ENCODE measurements at regions not wholly inside any gene's neighbourhood (a gene's known extent, or its start where the extent isn't known, plus 50 kb on each side); places are given as distances from the start of the nearest gene placed in this dataset.

DNA sequence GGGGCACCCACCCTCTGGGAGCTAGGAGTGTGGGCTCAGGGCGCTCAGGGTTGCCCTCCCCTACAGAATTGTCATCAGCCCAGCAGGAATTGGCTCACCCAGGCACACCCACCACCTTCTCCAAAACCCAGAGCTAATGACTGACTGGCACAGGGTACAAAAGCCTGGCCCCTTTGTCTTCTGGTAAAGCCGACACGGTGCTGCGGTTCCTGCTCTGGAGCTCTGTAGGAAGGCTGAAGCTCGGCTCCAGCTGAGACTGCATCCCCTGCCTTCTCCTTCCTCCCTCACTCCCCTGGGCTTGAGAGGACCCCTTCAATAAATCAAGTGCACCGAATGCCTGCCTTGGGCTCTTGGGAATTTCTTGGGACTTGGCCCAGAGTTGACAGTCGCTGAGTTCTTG, 117.9 kb upstream of the EEPD1 start:
- Histone ChIP-seq H3K27me3 (replicated peaks) (peaks cover 4% of the 10 kb centered on the region), H3K27ac (no peak overlapping the region), H3K36me3 (replicated peaks) (no peaks in the 10 kb centered on the region), H3K4me3 (ENCODE audit: low read depth, low read length) (no peak overlapping the region)
- in situ Hi-C loops (cut with HindIII; ENCODE audit: low pct_ligation_motif_present, low sequenced_read_pairs) = no loop called here
- no peak for DNase-seq
- TF ChIP-seq, protein P1, sequence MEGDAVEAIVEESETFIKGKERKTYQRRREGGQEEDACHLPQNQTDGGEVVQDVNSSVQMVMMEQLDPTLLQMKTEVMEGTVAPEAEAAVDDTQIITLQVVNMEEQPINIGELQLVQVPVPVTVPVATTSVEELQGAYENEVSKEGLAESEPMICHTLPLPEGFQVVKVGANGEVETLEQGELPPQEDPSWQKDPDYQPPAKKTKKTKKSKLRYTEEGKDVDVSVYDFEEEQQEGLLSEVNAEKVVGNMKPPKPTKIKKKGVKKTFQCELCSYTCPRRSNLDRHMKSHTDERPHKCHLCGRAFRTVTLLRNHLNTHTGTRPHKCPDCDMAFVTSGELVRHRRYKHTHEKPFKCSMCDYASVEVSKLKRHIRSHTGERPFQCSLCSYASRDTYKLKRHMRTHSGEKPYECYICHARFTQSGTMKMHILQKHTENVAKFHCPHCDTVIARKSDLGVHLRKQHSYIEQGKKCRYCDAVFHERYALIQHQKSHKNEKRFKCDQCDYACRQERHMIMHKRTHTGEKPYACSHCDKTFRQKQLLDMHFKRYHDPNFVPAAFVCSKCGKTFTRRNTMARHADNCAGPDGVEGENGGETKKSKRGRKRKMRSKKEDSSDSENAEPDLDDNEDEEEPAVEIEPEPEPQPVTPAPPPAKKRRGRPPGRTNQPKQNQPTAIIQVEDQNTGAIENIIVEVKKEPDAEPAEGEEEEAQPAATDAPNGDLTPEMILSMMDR (IDR thresholded peaks at IDR 0.05; ENCODE audit: low read depth, low read length, missing control alignments) = no peak

- H3K36me3 ChIP-seq (replicated peaks) = no peaks in the 10 kb centered on the region
- in situ Hi-C loops (cut with HindIII; ENCODE audit: low pct_ligation_motif_present, low sequenced_read_pairs) = no loop called here
- no peak for DNase-seq
- H3K4me3 ChIP-seq (ENCODE audit: low read depth, low read length) = no peak overlapping the region
- H3K27me3 ChIP-seq (replicated peaks) = peaks cover 4% of the 10 kb centered on the region
- peak overlapping the region; percentile 37 for H3K27ac ChIP-seq
- TF ChIP-seq, protein P1 (IDR thresholded peaks at IDR 0.05; ENCODE audit: low read depth, low read length, missing control alignments) = no peak
These were observed 116.5 kb upstream of the EEPD1 start for GRCh38 chr7:36036590-36036989.

DNA sequence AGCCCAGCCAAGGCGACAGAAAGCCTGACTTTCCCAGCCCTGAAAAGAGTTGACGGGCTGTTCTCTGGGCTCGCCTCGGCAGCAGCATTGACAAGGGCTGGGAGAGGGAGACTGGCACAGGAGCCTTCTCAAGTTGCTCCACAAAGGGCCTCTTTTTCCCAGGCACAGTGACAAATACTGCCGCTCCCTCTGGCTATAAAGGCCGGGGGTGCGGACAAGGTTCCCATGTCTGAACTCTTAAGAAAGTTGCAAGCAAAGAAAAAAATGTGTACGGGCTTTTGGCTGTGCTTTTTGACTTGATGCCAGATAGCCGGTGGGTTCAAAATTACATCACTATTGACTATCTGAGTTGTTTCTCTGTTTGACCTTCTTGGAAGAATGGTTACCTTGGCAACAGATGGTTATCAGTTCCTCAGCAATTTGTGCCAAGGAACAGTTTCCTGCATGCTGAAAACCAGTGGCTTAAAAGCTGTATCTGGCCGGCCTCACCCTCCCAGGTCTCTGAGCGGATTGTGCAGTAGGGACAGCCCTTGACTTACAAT, 115.9 kb upstream of the EEPD1 start:
- TF ChIP-seq, protein P1 (IDR thresholded peaks at IDR 0.05; ENCODE audit: low read depth, low read length, missing control alignments) = no peak
- in situ Hi-C loops (cut with HindIII; ENCODE audit: low pct_ligation_motif_present, low sequenced_read_pairs) = no loop called here
- H3K4me3 ChIP-seq (ENCODE audit: low read depth, low read length) = no peak overlapping the region
- peaks cover 4% of the 10 kb centered on the region for H3K27me3 ChIP-seq (replicated peaks)
- peak overlapping the region; percentile 37 for H3K27ac ChIP-seq
- peak; percentile 91 for DNase-seq
- H3K36me3 ChIP-seq (replicated peaks) = no peaks in the 10 kb centered on the region

DNA sequence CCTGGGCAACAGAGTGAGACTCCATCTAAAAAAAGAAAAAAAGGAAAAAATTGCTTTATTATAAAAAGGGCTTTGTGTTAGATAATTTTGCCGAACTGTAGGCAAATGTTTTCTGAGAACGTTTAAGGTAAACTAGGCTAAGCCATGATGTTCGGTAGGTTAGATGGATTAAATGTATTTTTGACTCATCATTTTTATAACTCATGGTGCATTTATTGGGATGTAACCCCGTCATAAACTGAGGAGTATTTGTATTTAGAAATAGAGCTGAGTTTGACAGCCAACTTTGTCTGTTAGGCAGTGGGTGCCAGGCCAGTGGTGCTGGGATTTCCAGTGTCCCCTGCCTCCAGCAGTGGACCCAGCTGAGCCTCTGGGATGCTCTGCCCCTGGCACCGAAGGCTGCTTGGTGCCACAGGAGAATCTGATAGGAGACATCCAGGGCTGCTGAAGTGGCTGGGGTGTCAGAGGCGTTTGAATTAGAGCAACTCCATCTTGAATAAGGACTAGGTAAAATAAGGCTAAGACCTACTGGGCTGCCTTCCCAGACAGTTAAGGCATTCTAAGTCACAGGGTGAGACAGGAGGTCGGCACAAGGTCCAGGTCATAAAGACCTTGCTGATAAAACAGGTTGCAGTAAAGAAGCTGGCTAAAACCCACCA, 114.9 kb upstream of the EEPD1 start:
- TF ChIP-seq, protein P1 (IDR thresholded peaks at IDR 0.05; ENCODE audit: low read depth, low read length, missing control alignments) = no peak
- Histone ChIP-seq H3K27ac (no peak overlapping the region), H3K27me3 (replicated peaks) (peaks cover 4% of the 10 kb centered on the region), H3K36me3 (replicated peaks) (no peaks in the 10 kb centered on the region), H3K4me3 (ENCODE audit: low read depth, low read length) (no peak overlapping the region)
- no peak for DNase-seq
- in situ Hi-C loops (cut with HindIII; ENCODE audit: low pct_ligation_motif_present, low sequenced_read_pairs) = no loop called here

- Histone ChIP-seq H3K27me3 (replicated peaks) (no peaks in the 10 kb centered on the region), H3K4me3 (ENCODE audit: low read depth, low read length) (no peak overlapping the region), H3K36me3 (replicated peaks) (no peaks in the 10 kb centered on the region), H3K27ac (no peak overlapping the region)
- TF ChIP-seq, protein P1 (IDR thresholded peaks at IDR 0.05; ENCODE audit: low read depth, low read length, missing control alignments) = no peak
- in situ Hi-C loops (cut with HindIII; ENCODE audit: low pct_ligation_motif_present, low sequenced_read_pairs) = no loop called here
- DNase-seq = no peak
These were observed 113.8 kb upstream of the EEPD1 start for GRCh38 chr7:36039243-36039642.

- in situ Hi-C loops (cut with HindIII; ENCODE audit: low pct_ligation_motif_present, low sequenced_read_pairs) = no loop called here
- no peak overlapping the region for H3K27ac ChIP-seq
- no peaks in the 10 kb centered on the region for H3K36me3 ChIP-seq (replicated peaks)
- DNase-seq = no peak
- no peak overlapping the region for H3K4me3 ChIP-seq (ENCODE audit: low read depth, low read length)
- H3K27me3 ChIP-seq (replicated peaks) = no peaks in the 10 kb centered on the region
- TF ChIP-seq, protein P1 (IDR thresholded peaks at IDR 0.05; ENCODE audit: low read depth, low read length, missing control alignments) = no peak
These were observed 113.4 kb upstream of the EEPD1 start for GRCh38 chr7:36039671-36040070.

Data from brain microvascular endothelial cell (primary cell).